Inferior parietal cortex (tissue), 1 donor: ENCODE measurements at regions not wholly inside any gene's neighbourhood (a gene's known extent, or its start where the extent isn't known, plus 50 kb on each side); places are given as distances from the start of the nearest gene placed in this dataset.
"Not testable (repeated sequence)": the region's sequence is repeated elsewhere in the genome, so short reads cannot be mapped to it uniquely, and the experiment has no call there.

Experiments used
- DNase-seq: peaks from one replicate; pipeline ENCODE4 v3.0.0-alpha.2; 2016; ENCODE audit errors: extremely low spot score

- no peak for DNase-seq
Observed at GRCh38 chr20:56724241-56724757, 95.2 kb downstream of the TFAP2C start.

DNA sequence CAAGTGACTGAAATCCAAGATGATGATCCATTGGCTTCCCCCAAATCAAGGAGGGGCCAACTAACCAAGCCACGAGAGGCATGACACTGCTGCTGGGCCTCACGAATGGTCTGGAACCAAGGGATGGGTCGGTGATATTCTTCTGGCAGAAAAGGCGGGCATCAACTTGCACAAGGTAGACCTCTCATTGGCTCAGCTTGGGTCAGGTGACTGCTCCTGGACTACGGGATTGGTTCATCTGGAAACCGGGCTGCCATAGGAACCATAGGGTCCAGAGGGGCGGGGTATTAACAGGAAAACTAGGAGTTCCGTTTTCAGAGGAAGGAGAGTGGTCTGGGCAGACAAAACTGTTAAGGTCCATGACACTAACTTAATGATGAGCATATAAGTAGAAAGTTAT lies 100.9 kb downstream of the TFAP2C start:
- no peak for DNase-seq

GRCh38 chr20:56730996-56731395 lies 101.9 kb downstream of the TFAP2C start:
- no peak for DNase-seq

GRCh38 chr20:56731476-56731875 lies 102.4 kb downstream of the TFAP2C start:
- no peak for DNase-seq

GRCh38 chr20:56733967-56734366 lies 104.9 kb downstream of the TFAP2C start:
- DNase-seq: no peak

DNA sequence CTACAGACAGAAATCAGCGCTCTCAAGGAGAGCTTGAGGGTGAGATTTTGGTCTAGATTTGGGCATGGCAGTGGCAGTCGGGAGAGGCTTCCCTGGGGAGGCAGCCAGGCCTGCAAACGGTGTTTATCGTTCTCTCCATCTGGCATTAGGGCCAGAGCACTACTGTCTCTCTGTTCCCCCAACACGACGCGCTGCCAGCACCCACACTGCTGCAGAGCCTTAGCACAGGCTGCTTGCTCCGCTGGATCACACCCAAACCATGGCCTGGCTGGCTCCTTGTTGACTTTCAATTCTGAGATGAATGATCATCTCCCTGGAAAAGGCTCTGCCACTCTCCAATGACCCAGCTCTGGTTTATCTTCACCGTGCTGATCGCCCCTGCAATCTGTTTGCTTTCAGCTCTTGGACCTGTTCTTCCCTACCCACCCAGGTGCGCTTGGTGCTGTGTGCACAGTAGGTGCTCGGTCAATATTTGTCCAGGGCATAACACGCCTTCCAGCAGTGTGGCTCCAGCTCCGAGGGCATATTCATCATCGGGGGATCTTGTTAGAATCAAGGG lies 106.1 kb downstream of the TFAP2C start:
- no peak for DNase-seq

DNA sequence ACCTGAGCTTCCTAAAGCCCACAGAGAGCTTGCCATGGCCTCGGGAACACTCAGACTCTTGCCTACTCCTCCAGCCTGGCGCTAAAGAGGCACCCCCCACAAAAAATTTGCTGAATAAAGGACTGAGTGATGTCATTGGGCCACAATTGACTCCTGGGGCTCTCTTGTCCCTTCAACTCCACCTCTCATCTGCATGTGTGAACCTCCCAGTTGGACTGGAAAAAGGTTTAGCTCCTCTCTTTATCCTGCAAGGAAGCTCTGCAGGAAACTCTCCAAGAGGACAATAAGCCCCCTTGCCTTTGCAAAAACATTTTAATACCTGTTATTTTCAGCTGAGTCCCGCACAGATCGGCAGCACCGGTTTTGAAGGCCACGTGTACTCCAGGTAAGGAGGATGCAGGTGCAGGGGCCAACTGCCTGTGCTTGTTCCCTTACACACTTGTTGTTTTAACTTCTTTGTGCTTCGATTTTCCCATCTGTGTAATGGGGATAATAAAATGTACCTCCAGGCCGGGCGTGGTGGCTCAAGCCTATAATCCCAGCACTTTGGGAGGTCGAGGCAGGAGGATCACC lies 107.3 kb downstream of the TFAP2C start:
- no peak for DNase-seq

GRCh38 chr20:56744325-56744821 lies 115.3 kb downstream of the TFAP2C start:
- not testable (repeated sequence) for DNase-seq

- no peak for DNase-seq
Observed at GRCh38 chr20:56748476-56749377, 119.6 kb downstream of the TFAP2C start.

DNA sequence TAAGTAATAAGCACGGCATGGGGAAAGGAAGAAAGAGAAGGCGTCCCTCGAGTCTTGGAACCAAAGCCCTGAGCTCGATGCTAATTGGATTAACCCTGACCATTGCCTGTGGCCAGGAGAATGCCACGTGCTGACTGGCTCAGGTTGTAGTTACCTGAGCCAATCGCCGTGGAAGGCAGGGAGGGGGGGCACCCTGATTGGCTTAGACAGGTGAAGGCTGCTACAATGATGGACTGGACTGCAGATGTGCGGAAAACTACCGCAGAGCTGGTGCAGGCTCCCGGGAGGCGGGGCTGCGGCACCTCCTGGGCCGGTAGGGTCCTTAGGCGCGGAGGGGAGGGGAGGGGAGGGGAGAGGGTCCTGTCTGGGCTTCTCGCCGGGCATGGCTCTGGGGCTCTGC lies 121.3 kb downstream of the TFAP2C start:
- DNase-seq: no peak

DNA sequence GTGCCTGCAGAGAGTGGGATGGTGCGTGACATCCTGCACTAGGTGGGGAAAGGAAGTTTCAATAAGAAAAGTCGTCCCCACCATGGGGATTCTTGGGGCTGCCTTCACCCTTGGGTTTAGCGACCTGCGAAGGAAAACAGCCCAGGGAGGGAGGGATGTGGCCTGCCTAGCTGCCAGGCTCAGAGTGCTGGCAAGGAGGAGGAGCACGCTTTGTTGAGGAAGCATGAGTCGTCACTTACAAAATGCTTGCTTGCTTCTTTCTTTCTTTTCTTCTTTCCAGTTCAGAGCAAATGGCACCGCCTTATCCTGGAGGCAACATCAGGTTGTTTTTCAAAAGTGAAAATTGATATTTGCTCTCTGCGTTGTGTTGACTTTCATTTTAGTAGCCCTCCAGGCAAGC lies 123.2 kb downstream of the TFAP2C start:
- no peak for DNase-seq

GRCh38 chr20:56755201-56755600 lies 126.1 kb downstream of the TFAP2C start:
- DNase-seq: no peak

DNA sequence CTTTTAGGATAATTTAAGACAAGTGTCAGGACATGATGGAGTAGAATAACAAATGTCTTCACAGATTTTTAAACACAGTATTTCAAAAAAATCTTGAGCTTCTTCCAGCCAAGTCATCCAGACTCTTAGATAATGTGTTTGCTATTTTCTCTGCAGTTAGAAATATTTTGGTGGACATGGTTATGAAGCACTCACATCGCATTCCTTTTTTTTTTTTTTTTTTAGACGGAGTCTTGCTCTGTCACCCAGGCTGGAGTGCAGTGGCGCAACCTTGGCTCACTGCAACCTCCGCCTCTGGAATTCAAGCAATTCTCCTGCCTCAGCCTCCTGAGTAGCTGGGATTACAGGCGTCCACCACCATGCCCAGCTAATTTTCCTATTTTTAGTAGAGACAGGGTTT lies 127.6 kb downstream of the TFAP2C start:
- DNase-seq: not testable (repeated sequence)

DNA sequence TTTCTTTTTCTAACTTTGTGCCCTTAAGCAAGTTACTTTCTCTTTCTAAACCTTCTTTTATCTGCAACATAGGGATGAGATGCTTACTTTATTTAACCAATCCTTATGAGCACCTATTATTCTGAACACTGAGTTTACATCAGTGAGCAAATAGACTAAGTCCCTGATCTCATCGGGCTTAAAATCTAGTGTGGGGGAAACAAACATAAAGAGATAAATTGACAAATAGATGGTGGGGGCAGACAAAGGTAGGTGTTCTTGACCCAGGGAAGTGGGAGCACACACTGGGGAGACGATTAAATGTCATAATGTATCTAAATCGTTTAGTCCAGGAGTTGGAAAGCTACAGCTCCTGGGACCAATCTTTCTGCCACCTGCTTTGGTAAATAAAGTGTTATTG lies 129.6 kb downstream of the TFAP2C start:
- DNase-seq: no peak

DNA sequence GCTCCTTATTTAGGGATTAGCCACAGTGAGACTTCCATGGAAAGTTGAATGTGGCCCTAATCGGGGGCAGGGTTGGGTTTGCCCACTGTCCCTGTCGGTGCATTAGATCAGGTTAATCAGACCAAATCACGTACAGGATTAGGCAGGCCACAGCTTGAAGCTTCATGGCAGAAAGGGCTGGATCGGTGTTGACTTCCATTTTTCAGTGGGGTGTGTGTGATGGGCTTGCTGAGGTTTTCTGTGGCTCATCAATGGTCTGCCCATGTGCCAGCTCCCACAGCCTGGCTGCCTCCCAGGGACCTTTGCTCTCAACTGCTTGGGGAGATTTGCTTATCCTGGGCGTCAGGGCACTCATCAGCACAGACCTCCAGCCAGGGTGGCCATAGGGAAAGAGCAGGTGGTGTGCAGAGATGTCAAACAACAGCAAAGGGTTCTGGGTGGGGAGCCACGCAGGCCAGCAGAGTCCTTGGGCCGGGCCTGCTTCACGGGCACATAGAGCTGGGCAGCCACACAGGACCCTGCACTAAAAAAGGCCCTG lies 130.7 kb downstream of the TFAP2C start:
- no peak for DNase-seq

GRCh38 chr20:56760610-56761009 lies 131.5 kb downstream of the TFAP2C start:
- no peak for DNase-seq

- DNase-seq: no peak
Observed at GRCh38 chr20:56761393-56761792, 132.3 kb downstream of the TFAP2C start.

DNA sequence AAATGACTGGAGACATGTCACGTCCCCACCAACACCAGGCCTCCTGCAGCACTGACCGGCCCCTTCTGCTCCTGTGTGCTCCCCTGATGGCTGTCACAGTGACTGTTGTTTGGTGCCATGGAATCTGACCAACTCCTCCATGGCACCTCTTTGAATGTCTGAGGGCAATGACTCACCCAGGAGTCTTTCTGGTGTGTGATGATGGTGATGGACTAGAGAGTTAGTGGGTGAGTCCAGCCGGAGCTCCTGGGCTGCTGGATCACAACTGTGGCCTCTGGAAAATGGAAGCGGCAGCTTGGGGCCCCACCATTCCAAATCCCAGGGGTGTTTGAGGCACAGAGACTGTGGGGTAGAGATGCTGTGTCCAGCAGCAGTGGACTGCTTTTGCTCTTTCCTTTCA lies 133.3 kb downstream of the TFAP2C start:
- DNase-seq: no peak

- DNase-seq: no peak
Observed at GRCh38 chr20:56762829-56763228, 133.7 kb downstream of the TFAP2C start.

DNA sequence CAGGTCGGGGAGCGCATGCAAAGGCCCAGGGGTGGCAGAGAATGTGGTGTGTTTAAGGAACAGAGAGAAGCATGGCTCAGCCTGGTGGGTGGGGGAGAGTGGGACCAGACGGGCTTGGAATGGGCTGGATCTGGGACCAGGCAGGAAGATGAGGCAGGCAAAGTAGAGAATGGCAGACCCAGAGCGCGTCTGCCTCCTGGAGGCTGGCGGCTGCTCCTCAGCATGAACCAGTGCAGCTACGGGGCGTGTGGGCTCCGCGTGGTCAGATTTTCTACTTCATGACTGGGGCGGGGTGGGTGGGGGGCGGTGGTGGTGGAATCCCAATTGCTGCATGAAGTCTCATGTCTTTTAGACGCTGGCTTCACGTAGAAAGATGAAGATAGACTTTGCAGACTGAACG lies 135.6 kb downstream of the TFAP2C start:
- DNase-seq: no peak

DNA sequence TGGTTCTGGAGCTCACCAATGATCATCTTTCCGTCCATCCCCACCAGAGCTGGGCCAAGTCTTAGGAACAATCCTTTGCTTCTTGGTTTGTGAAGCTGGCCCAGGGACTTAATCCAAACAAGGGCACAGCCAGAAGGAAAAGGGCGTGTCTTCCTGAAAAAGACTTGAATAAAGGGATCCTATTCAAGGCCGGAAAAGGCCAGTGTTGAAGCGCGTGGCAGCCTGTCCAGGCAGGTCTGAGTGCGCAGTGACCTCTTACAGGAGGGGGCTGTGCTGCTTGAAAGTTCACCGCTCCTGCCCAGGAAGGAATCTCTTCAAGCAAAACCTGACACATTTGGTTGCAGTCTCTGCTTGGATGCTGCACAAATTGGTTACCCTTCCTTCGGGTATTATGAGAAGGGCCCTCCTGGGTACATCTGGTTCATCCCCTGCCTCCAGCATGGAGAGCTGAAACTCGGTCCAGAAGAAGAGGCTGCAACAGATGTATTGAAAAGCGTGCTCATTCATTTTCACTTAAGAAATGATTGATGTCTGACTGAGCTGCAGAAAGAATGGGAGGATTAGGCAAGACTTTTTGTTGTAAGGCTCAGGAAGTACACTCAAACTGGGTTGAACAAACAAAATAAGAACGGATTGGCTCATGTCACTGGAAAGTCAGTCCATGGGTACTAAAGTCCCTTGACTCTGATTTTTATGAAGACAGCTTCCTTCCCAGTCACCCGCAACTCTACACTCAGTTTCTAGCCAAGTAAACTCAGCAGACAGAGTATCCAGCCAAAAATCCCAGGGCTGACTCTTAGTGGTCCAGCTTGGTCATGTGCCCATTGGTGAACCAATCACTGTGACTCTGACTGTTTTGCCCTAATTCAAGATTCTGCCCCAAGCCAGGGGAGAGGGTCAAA lies 136.3 kb downstream of the TFAP2C start:
- DNase-seq: no peak
